SK-N-SH treated with all-trans-retinoic acid at 6 μM for 48 hours (cell line): ENCODE measurements at regions not wholly inside any gene's neighbourhood (a gene's known extent, or its start where the extent isn't known, plus 50 kb on each side); places are given as distances from the start of the nearest gene placed in this dataset.

Experiments used
- ARNTL ChIP-seq: fragments of 450-650 bp; formaldehyde crosslinking; IDR thresholded peaks from 2 replicates; pipeline ENCODE4 v1.5.0; 2020; ENCODE audit warnings: low read depth, mild to moderate bottlenecking, moderate library complexity, borderline replicate concordance
- ISL1 ChIP-seq: fragments of 250-450 bp; sonication (Bioruptor Pico); IDR thresholded peaks from 2 replicates; pipeline ENCODE4 v2.1.2; 2022; ENCODE audit warnings: mild to moderate bottlenecking, moderate library complexity
- SNAI2 ChIP-seq: fragments of 250-450 bp; sonication (Bioruptor Pico); IDR thresholded peaks from 2 replicates; pipeline ENCODE4 v1.5.0; 2020; ENCODE audit warnings: mild to moderate bottlenecking, moderate library complexity
- TCF4 ChIP-seq: fragments of 250-450 bp; sonication (Bioruptor Pico); IDR thresholded peaks from 2 replicates; pipeline ENCODE4 v1.8.0; 2021; ENCODE audit warnings: mild to moderate bottlenecking, moderate library complexity, borderline replicate concordance
- ZC3H10 ChIP-seq: fragments of 250-450 bp; sonication (Bioruptor Pico); IDR thresholded peaks from 2 replicates; pipeline ENCODE4 v1.5.1; 2021; ENCODE audit warnings: mild to moderate bottlenecking, moderate library complexity
- ZNF8 ChIP-seq: fragments of 450-650 bp; formaldehyde crosslinking; IDR thresholded peaks from 2 replicates; pipeline ENCODE4 v1.5.0; 2020; ENCODE audit warnings: mild to moderate bottlenecking, moderate library complexity
- TF ChIP-seq, protein P1 (sequence below): fragments of 250-450 bp; sonication (Bioruptor Pico); IDR thresholded peaks from 2 replicates; pipeline ENCODE4 v1.5.0; 2020; ENCODE audit warnings: mild to moderate bottlenecking, moderate library complexity
- TF ChIP-seq, protein P2 (sequence below): fragments of 250-450 bp; sonication (Bioruptor Pico); IDR thresholded peaks from 2 replicates; pipeline ENCODE4 v1.8.0; 2021; ENCODE audit warnings: low read depth, mild to moderate bottlenecking, moderate library complexity, borderline replicate concordance
- TF ChIP-seq, protein P3 (sequence below): fragments of 250-450 bp; sonication (Bioruptor Pico); IDR thresholded peaks from 2 replicates; pipeline ENCODE4 v1.5.1; 2020; ENCODE audit warnings: low read depth, mild to moderate bottlenecking, moderate library complexity
- TF ChIP-seq, protein P4 (sequence below): fragments of 250-450 bp; sonication (Bioruptor Pico); IDR thresholded peaks from 2 replicates; pipeline ENCODE4 v1.8.0; 2020; ENCODE audit warnings: mild to moderate bottlenecking, moderate library complexity, borderline replicate concordance
- TF ChIP-seq, protein P5 (sequence below): fragments of 250-450 bp; sonication (Bioruptor Pico); IDR thresholded peaks from 2 replicates; pipeline ENCODE4 v1.5.1; 2021; ENCODE audit warnings: mild to moderate bottlenecking, moderate library complexity

DNA sequence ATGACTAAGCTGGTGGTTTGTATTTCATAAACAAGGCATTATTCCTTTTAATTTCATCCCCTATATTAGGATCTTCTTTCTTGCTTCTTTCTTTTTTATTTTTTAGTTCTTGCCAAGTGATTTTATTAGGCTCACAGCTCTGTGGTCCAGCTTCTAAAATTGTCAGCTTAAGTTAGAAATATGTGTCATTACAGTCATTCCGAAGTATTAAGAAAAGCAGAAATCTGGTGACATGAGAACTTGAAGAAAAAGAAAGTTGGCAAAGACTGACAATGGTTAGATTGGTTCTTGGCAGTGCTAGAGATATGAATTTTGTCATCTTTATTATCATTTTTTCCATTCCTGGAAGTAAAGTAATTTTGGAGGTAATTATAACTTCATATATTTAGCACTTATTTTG, 166.5 kb upstream of the PRR16 start:
- TF ChIP-seq SNAI2 (CRISPR knock-in tag) (no peak), ZC3H10 (CRISPR knock-in tag) (no peak), ARNTL (no peak), TCF4 (CRISPR knock-in tag) (no peak), ISL1 (CRISPR knock-in tag) (no peak), ZNF8 (CRISPR knock-in tag) (no peak)
- TF ChIP-seq, protein P1, sequence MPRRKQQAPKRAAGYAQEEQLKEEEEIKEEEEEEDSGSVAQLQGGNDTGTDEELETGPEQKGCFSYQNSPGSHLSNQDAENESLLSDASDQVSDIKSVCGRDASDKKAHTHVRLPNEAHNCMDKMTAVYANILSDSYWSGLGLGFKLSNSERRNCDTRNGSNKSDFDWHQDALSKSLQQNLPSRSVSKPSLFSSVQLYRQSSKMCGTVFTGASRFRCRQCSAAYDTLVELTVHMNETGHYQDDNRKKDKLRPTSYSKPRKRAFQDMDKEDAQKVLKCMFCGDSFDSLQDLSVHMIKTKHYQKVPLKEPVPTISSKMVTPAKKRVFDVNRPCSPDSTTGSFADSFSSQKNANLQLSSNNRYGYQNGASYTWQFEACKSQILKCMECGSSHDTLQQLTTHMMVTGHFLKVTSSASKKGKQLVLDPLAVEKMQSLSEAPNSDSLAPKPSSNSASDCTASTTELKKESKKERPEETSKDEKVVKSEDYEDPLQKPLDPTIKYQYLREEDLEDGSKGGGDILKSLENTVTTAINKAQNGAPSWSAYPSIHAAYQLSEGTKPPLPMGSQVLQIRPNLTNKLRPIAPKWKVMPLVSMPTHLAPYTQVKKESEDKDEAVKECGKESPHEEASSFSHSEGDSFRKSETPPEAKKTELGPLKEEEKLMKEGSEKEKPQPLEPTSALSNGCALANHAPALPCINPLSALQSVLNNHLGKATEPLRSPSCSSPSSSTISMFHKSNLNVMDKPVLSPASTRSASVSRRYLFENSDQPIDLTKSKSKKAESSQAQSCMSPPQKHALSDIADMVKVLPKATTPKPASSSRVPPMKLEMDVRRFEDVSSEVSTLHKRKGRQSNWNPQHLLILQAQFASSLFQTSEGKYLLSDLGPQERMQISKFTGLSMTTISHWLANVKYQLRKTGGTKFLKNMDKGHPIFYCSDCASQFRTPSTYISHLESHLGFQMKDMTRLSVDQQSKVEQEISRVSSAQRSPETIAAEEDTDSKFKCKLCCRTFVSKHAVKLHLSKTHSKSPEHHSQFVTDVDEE, result no peak
- TF ChIP-seq, protein P2, sequence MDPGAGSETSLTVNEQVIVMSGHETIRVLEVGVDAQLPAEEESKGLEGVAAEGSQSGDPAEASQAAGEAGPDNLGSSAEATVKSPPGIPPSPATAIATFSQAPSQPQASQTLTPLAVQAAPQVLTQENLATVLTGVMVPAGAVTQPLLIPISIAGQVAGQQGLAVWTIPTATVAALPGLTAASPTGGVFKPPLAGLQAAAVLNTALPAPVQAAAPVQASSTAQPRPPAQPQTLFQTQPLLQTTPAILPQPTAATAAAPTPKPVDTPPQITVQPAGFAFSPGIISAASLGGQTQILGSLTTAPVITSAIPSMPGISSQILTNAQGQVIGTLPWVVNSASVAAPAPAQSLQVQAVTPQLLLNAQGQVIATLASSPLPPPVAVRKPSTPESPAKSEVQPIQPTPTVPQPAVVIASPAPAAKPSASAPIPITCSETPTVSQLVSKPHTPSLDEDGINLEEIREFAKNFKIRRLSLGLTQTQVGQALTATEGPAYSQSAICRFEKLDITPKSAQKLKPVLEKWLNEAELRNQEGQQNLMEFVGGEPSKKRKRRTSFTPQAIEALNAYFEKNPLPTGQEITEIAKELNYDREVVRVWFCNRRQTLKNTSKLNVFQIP (CRISPR knock-in tag), result no peak
- TF ChIP-seq, protein P3, sequence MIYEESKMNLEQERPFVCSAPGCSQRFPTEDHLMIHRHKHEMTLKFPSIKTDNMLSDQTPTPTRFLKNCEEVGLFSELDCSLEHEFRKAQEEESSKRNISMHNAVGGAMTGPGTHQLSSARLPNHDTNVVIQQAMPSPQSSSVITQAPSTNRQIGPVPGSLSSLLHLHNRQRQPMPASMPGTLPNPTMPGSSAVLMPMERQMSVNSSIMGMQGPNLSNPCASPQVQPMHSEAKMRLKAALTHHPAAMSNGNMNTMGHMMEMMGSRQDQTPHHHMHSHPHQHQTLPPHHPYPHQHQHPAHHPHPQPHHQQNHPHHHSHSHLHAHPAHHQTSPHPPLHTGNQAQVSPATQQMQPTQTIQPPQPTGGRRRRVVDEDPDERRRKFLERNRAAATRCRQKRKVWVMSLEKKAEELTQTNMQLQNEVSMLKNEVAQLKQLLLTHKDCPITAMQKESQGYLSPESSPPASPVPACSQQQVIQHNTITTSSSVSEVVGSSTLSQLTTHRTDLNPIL, result no peak
- TF ChIP-seq, protein P4, sequence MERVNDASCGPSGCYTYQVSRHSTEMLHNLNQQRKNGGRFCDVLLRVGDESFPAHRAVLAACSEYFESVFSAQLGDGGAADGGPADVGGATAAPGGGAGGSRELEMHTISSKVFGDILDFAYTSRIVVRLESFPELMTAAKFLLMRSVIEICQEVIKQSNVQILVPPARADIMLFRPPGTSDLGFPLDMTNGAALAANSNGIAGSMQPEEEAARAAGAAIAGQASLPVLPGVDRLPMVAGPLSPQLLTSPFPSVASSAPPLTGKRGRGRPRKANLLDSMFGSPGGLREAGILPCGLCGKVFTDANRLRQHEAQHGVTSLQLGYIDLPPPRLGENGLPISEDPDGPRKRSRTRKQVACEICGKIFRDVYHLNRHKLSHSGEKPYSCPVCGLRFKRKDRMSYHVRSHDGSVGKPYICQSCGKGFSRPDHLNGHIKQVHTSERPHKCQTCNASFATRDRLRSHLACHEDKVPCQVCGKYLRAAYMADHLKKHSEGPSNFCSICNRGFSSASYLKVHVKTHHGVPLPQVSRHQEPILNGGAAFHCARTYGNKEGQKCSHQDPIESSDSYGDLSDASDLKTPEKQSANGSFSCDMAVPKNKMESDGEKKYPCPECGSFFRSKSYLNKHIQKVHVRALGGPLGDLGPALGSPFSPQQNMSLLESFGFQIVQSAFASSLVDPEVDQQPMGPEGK (CRISPR knock-in tag), result no peak
- TF ChIP-seq, protein P5, sequence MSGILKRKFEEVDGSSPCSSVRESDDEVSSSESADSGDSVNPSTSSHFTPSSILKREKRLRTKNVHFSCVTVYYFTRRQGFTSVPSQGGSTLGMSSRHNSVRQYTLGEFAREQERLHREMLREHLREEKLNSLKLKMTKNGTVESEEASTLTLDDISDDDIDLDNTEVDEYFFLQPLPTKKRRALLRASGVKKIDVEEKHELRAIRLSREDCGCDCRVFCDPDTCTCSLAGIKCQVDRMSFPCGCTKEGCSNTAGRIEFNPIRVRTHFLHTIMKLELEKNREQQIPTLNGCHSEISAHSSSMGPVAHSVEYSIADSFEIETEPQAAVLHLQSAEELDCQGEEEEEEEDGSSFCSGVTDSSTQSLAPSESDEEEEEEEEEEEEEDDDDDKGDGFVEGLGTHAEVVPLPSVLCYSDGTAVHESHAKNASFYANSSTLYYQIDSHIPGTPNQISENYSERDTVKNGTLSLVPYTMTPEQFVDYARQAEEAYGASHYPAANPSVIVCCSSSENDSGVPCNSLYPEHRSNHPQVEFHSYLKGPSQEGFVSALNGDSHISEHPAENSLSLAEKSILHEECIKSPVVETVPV (CRISPR knock-in tag), result no peak
